GM18868 (cell line): ENCODE measurements at regions not wholly inside any gene's neighbourhood (a gene's known extent, or its start where the extent isn't known, plus 50 kb on each side); places are given as distances from the start of the nearest gene placed in this dataset.
A peak's percentile ranks its signal among the peaks of the same experiment; 100 is the strongest.
"Not testable (repeated sequence)": the region's sequence is repeated elsewhere in the genome, so short reads cannot be mapped to it uniquely, and the experiment has no call there.

Experiments
- ATAC-seq: cut with Tn5 transposase; IDR thresholded peaks from one replicate; pipeline ENCODE4 v1.9.1; 2021; ENCODE audit warnings: mild to moderate bottlenecking, moderate library complexity; ENCODE audit not compliant: unreplicated experiment

DNA sequence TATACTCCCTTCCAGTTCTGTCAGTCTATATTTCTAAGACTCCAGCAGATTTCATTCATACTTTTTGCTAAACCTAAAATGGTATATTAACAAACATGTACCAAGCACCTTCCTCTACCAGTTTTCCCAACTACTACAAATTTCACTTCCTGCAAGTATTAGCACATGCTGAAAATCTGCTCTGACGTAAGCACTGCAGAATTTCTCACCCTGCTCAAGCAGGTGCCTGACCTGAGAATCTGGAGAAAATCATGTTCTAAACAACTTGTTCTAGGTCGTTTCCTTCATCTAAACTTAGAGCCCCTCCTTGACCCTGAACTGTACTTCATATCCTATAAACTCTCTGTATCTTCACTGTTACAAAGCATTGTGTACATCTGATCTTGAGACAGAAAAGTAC lies 380.7 kb upstream of the NOCT start:
- ATAC-seq = no peak

DNA sequence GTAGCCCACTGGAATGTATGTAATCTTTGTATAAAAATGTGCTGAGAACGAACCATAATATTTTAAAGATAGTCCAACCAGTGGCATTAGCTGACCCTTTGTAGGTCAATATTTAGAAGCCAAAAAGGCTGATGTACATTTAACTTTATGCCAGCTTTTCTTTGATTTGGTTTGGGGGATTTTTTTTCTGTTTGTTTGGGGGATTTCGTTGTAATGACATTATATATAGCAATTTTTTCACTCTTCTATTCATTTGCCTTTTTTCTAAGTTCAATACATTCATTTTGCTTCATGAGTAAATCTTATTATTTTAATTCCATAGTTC lies 382.0 kb upstream of the NOCT start:
- no peak for ATAC-seq

DNA sequence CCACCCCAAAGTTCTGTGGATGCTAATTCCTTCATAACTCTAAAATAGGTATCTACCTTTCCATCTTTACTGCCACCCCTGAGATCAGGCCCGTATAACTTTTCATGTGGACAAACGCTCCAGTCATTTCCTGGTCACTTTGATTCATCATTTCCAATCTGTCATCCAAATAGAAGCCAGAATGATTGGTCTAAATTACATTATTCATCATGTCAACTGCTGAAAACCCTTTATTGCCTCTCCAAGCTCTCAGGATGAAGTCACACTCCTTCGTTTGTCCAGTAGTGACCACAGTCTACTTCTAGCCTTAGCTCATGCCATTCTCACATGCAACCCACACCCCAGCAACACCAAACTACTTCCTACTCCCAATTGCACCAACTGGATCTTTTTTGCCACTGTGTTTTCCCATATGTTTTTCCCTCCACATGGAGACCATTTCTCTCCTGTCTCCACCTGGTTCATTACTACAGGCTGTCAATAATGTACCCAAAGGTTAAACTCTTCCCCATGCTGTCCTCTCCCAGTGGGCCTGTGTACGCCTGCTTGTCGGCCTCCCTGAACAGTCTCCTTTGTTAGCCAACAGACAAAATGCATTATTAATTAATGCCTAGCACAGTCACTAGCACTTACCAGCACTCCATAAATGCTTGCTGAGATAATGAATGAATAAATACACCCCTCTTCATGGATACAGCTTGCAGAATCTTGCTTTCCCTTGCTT lies 382.6 kb upstream of the NOCT start:
- no peak for ATAC-seq

DNA sequence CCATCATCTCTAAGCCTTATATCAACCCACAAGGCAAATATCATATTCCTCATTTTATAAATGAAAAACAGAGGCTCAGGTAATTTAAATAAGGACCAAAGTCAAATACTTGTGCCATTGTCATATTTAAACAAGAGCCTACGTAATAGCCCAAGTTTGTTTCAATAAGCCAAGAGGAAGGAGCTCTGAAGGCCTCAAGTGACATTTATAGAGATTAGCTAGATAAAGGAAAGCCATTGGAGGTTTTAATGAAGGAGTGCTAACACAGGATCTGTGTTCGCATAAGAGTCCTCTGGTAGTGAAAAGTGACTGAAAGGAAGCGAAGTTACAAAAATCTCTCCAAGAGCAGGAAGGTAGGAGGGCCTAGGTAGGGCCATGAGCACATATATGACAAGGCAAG lies 384.9 kb upstream of the NOCT start:
- no peak for ATAC-seq

DNA sequence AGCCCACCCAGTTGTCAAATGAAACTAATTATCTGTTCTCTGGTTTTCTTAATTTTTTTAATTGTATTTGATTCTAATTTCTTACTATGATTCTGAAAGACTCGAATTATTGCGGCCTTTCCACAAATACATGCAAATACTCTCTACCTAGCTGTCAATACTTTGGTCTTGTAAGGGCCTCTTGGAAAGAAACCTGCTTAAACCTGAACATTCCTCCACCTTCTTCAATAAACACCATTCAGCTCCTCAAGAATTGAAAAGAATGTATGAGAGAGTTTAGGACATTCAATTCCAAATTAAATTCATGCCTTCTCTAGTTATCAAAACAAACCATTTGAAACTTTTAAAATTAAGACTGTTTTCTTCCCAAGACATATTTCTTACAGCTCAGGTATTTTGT lies 385.9 kb upstream of the NOCT start:
- no peak for ATAC-seq

DNA sequence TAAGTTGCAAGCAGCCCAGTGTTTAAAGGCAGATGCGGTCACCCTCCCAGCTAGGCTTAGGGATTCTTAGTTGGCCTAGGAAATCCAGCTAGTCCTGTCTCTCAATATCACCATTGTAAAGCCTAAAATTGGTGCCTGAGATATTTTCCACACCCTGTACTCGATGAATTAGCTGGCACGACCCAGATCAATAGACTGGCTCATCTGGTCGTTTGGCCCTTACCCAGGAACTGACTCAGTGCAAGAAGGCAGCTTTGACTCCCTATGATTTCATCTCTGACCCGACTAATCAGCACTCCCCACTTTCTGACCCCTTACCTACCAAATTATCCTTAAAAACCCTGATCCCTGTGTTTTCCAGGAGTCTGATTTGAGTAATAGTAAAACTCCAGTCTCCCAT lies 384.9 kb upstream of the SLC7A11 start:
- no peak for ATAC-seq

DNA sequence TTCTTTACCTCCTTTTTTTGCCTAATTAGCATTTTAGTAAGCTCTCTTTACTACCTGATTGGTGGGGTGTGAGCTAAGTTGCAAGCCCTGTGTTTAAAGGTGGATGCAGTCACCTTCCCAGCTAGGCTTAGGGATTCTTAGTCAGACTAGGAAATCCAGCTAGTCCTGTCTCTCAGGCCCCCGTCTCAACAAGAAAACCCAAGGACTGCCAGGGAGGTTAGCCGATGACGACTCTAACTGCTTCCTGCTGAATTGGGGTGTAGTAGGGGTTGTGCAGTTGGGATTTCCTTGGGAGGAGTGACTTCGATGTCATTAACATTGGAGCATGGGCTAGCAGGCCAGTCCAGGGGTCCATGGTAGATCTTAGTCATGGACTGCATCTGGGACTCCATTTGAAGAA lies 380.2 kb upstream of the SLC7A11 start:
- not testable (repeated sequence) for ATAC-seq

DNA sequence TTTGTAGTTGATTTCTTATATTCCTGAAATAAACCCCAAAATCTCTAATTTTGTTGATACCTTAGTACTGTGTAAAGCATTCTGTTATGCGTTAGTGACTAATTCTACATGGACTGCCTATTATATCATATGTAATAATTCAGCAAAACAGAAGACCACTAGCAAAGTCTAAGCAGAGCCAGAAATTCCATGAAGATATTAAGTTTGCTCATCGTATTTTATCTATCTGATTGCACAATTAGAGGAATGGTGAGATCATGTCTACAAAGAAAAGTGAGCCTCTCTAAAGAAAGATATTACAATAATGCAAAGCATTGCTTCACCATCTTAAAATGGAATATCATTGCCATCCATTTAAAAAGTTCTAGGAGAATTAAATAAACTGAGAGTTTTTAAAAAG lies 374.6 kb upstream of the SLC7A11 start:
- no peak for ATAC-seq

DNA sequence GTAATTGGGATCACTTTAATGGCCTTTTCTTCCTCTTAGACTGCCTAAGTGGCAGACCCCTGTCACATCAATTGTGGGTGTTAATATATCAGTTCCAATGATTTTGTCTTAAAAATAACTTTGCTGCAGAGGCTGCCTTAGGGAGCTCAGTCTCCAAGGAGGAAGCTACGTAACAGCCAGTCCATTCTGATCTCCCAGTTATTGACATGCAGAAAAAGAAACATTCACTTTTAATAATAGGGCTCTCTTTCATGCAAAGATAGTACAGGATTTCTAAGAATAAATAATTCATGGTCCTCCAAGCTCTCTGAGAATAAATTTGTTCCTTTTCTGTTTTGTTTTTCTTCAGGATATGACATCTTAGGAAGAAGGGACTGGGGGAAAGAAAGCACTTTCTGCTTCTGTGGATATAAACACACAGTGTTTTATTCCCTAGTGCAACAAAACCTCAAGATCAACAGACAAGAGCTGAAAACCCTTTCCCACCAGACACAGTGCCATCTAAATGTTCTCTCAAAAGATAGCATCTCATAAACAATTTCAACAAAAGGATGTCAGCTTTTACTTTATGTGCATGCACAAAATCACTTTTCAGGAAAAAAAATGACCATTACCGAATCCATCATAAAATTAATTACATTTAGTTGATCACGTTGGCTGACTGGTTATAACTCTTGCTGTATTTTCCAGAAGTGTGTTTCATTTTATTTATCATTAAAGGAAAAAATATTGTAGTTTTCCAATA lies 372.4 kb upstream of the SLC7A11 start:
- no peak for ATAC-seq

DNA sequence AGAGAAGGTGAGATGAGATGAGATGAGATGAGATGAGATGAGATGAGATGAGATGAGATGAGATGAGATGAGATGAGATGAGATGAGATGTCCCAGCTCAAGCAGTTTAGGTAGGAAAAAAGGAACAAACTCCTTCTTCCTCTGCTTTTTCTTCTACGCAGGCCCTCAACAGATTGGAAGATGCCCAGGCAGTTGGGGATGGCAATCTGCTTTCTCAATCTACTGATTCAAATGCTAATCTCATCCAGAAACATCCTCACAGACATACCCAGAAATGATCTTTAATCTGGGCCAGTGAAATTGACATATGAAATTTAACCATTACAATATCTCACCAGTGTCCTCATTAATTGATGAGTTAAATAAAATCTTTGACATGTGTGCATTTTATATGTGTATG lies 370.3 kb upstream of the SLC7A11 start:
- ATAC-seq = no peak

DNA sequence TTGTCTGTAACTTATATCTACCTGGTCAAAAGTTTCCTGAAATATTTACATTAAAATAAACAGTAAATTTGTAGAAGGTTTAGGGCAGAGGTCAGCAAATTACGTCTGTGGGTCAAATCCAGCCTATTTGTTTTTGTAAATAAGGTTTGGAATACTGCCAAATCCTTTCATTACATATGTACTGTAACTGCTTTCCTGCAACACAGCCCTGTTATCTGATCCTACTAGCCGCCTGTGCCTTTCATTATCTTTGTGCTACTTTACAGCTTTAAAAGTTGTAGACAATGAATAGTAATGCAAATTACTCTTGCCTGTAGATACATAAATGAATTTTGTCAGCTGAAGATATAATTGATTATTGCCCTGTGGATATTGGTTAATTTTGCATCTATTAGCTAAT lies 369.6 kb upstream of the SLC7A11 start:
- ATAC-seq = no peak

DNA sequence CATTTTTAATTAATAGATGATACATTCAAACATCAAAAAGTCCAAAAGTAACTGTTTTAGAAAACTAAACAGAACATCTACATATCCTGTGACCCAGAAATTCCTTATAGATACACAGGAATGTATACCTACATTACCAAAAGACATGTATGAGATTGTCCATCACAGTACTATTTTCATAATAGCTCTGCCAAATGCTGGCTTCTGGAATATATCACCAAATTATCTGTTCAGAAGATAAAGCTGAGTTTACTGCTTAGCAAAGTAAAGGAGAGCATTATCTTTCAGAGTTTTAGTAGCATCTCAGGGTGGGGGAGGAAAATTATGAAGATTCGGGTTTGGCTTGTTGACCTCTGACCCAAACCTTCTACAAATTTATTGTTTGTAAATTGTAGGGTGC lies 368.9 kb upstream of the SLC7A11 start:
- ATAC-seq = no peak

DNA sequence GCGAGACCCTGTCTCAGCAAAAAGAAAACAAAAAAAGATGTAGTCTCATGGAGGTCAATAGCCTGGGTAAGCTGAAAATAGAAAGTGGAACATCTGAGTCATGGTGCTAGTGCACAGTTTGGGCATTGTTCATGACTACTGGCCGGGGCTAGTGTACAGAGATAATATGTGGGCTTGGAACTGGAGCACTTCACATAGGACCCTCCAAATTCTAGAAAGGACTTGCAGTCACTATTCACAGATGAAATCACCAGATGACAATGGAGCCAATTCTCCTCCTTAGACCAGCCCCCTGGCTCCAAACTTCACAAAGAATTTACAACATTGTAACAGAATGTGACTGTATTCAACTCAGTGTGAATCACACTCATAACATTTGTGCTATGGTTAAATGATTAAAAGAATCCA lies 367.8 kb upstream of the SLC7A11 start:
- ATAC-seq = peak; percentile 90

DNA sequence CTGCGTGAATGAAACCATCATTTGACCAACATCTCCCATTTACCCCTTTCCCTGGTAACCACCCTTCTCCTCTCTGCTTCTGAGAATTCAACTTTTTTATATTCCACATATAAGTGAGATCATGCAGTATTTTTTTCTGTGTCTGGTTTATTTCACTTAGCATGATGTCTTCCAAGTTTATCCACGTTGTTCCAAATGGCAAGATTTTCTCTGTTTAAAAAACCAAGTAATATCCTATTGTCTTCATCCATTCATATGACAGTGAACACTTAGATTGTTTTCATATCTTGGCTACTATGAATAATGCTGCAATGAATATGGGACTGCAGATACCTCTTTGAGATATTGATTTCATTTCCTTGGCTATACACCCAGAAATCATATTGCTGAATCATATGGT lies 362.4 kb upstream of the SLC7A11 start:
- ATAC-seq = no peak

DNA sequence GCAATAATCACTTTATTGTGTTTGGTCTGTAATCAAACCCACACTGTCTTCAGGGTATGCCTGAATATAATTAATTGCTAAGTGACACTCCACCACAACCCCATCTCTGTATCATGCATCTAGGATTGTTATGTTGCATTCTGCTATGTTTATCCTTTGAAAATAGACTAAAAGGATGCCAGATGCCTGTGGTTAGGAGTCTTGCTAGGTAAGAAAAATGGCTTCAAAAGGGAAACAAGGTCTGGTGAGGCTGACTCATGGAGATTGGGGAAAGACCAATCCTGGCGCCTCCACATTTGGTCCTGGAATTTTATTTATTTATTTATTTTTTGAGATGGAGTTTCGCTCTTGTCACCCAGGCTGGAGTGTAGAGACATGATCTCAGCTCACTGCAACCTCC lies 360.5 kb upstream of the SLC7A11 start:
- ATAC-seq = no peak

DNA sequence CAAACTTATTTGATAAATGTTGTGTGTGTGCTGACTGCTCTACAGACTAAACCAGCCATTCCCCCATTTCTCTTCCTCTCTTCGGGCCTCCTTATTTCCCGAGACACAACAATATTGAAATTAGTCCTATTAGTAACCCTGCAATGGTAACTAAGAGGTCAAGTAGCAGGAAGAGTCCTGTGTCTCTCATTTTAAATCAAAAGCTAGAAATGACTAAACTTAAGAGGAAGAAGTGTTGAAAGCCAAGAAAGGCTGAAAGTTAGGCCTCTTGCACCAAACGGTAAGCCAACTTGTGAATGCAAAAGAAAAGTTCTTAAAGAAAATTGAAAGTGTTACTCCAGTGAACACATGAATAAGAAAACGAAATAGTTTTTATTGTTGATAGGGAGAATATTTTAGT lies 357.8 kb upstream of the SLC7A11 start:
- ATAC-seq = peak; percentile 74

DNA sequence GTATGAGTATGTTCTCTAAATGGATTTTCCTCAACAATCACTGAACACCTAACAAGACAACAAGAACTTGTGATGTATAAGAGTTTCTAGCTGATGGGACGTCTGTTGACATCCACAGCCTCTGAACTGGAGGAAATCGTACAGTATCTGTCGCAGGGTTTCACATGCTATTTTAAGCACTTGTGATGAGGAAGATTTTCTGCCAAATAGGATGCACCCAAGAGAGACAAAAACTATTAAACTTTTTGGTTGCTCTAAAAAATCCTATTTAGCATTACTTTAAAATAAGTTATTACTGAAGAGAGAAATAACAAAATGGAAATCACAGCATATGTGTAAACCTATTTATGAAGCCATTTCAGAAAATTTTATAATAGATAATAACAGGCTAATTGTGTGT lies 356.1 kb upstream of the SLC7A11 start:
- no peak for ATAC-seq

DNA sequence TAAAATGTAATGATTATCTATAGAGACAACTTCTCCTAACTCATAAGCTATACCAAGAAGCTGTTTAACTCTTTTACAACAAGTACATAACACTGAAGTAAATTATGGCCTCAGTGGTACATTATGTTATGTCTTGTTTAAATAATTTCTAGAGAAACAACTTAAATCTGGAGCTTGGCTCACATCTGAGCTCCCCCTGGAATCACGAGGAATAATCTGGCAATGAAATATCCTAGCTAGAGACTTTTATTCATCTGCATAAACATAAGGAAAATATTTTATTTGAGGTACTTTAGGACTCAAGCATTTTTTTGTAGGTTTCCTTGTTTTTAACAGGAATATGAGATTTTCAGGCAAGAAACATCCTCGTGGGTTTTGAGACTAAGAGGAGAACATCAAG lies 354.7 kb upstream of the SLC7A11 start:
- no peak for ATAC-seq

DNA sequence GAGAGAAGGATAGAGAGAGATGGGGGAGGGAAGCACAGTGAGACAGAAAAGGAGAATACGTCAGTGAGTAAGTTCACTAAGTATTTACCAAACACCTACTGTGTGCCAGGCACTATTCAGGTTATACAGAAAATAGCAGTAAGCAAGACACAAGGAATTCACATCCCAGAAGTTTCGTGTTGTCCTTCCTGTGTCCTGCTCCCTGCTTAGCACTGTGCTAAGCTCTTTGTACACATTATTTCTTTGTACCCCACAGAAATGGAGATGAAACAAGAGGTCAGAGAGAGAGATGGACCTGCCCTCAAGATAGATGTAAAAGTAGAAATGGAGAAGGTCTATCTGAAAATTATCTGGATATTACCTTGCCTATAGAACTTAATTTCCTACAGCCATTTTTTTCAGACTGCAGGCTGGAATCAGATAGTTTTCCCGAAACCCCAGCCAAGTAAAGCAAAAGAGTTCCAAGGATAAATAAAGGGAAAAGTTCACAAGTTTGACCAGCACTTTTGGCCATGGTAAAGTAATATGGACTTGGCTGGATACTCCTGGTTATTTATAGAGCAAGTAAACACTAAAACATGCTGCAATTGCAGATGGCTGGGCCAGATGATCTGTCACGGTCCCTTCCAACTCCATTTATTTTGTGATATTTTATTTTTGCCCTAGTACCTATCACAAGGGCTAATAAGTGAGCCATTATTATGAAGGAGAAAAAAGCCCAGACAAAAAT lies 353.7 kb upstream of the SLC7A11 start:
- no peak for ATAC-seq

DNA sequence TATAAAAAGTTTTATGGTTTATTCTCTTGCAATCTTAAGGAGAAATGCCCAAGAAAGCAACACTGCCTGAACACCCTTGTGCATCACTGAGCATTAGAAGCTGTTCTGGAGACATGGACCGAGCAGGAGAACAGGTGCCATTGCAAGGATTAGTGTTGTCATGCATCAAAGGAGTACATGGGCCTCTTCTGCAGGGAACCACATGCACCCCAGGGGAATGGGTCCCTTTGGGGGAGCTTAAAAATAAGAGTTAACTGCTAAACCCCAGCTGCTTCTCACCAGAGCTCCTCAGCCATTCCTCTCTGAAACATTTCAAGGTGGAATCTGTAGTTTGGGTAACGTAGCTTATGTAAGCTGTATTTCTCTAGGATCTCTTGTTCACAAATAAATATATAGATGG lies 353.0 kb upstream of the SLC7A11 start:
- ATAC-seq = peak; percentile 49

DNA sequence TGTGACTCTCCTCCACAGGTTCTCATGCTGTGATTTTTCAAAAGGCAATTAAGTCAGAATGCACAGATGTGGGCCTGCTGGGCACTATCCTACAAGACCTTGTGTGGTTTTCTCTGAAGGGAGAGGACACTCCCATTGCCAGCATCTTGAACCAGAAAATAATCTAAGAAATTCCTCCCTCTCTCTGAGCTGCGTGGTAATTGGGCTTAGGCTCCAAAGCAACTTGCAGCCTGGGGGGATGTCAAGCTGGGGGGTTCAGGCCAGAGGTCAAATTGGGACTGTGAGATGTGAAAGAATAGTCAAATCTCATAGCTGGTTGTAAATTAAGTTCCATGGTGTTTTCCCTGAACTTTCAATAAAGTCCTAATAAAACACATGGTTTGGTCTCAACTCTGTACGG lies 350.6 kb upstream of the SLC7A11 start:
- ATAC-seq = no peak

DNA sequence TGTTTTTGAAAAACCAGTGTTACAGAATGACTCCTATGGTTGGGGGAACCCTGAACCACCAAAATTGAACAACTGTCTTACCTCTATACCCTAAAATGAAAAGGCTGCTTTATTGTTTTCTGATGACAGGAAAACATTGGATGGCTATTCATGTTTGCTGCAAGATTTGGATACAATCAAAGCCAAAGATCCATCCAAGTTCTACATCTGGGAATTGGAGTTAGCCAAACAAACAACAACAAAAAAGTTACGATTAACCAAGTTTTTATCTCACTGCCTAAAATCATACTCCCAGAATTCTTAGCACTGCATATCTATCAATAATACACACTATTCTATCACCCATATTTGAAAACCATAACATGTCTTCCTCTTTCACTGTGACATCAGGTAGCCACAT lies 349.7 kb upstream of the SLC7A11 start:
- ATAC-seq = no peak
